ENCODE measurements at regions not wholly inside any gene's neighbourhood (a gene's known extent, or its start where the extent isn't known, plus 50 kb on each side); places are given as distances from the start of the nearest gene placed in this dataset.
"Not testable (repeated sequence)": the region's sequence is repeated elsewhere in the genome, so short reads cannot be mapped to it uniquely, and the experiment has no call there.

DNA sequence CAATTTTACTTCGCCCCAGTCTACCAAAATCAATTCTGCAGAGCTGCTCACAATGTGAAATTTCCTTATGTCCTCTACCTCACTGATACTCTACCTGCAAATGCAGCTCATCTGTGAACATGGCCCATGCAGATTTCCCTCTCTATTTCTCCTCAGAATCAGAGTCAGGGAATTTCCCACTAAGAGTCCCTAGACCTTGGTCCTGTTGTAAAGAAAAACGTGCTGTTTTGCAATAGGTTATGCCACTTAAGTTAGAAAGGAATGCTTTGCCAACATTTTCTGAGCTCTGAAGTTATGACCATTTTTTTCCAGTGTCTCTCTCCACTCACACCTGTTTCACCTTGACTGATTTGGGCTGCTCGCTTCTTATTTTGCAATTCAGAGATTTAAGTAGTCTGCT, 524.0 kb downstream of the TTLL7 start:
- TF ChIP-seq, protein P1, sequence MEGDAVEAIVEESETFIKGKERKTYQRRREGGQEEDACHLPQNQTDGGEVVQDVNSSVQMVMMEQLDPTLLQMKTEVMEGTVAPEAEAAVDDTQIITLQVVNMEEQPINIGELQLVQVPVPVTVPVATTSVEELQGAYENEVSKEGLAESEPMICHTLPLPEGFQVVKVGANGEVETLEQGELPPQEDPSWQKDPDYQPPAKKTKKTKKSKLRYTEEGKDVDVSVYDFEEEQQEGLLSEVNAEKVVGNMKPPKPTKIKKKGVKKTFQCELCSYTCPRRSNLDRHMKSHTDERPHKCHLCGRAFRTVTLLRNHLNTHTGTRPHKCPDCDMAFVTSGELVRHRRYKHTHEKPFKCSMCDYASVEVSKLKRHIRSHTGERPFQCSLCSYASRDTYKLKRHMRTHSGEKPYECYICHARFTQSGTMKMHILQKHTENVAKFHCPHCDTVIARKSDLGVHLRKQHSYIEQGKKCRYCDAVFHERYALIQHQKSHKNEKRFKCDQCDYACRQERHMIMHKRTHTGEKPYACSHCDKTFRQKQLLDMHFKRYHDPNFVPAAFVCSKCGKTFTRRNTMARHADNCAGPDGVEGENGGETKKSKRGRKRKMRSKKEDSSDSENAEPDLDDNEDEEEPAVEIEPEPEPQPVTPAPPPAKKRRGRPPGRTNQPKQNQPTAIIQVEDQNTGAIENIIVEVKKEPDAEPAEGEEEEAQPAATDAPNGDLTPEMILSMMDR (IDR thresholded peaks at IDR 0.05; ENCODE audit: low read length), result not testable (repeated sequence)
- not testable (repeated sequence) for TF ChIP-seq EZH2 (IDR thresholded peaks at IDR 0.05; ENCODE audit: borderline replicate concordance, low read length)
